HG03460 (cell line): ENCODE measurements at regions not wholly inside any gene's neighbourhood (a gene's known extent, or its start where the extent isn't known, plus 50 kb on each side); places are given as distances from the start of the nearest gene placed in this dataset.

ENCODE experiments used
- ATAC-seq: cut with Tn5 transposase; IDR thresholded peaks from one replicate; pipeline ENCODE4 v1.9.1; 2021; ENCODE audit not compliant: unreplicated experiment

DNA sequence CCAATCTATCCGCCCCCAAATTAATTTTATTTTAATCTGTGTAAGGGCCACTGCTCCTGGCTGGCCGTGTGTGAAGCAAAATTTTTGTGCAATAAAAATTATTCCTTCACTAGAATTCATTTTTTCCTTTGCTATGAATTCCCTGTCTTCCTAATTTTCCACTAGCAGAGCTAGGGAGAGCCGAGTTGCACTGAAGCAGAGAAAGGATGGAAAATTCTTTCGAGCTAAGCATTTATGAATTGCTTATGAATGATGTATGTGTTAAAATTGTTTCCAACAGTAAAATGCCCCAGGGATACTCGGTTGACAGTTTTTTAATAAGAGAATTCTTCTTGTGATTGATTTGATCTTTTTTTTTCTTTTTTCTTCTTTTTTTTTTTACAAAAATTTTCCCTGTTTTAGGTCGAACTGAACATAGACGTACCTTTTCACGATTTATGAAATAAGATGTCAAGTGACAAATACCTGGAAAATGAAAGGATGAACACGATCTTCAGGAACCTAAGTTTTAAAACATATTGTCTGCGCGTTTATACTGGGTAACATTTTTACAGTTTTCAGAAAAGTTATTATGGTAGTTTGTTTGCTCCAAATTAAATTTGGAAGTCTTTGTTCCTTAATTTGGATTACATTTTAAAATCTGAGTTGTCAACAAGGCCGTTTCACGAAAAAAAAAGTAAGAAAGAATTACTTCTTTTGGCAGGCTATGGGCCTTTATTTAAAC, 288.8 kb upstream of the NFE2L3 start:
- no peak for ATAC-seq

GRCh38 chr7:25863729-25864110, 288.3 kb upstream of the NFE2L3 start:
- ATAC-seq: no peak

DNA sequence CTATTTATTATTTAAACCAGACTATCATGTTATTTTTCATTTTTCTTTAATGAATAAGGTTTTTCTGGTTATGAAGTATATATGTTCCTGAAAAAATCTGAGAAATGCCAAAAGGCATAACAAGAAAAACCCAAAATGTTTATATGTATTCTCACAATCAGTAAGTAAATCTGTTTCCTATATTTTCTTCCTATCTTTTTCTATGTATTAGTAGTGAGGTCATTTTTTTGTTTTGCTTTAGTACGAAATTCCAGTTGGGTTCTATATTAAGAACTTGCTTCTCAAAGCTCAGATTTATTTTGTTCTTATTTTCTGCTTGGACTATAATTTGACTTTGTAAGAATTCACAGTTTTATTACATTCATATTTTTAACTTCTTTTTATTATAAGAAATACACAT, 287.5 kb upstream of the NFE2L3 start:
- no peak for ATAC-seq

DNA sequence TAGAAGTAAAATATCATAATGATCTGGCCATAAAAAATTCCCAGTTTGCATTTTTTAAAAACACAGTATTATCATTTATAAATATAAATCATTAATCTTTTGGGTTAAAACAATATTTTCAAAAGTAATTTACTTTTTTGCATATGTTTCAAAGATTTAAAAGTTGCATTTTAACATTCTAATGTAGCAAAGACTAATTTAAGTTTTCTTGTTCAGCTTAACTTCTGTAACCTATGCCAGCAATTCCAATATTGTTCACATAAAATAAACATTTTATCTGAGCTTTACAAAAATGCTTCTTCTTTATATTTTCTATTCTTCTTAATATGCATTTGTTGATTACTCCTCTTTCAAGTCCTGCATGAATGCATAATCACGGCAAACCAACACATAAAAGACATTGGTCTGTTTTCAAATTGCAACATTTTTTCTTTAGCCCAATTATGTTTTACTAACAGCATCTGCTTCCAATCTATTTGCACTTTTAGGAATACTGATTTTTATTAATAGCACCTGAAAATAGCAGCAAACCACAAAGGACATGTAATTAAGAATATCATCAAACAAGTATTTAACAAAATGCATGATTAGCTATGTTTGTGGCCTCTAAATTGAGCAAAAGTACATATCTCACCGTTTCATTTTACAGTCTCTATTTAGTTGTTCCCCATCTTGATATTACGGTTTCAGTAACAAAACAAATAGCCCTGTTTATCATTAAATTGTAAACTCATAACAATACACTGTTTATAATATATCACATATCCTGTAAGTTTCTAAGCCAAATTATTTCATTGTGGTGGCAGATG, 286.9 kb upstream of the NFE2L3 start:
- ATAC-seq: no peak

DNA sequence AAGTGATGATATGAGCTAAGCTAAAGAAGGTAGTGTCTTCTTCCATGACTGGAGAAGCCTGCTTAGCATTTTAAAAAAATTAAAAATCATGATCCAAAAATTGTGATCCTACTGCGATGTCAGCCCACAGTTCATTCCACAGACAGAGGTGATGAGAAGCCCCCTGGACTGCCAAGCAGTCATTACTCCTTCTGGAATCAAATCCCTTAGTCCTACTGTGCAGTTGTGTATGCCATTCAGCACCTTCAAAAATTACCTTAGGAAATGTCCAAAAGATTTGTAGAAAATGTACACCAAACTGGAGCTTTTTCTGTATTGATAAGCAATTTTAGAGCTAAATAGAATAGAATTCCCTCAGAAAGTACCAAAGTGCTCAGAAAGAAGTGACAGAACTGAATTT, 283.5 kb upstream of the NFE2L3 start:
- no peak for ATAC-seq

GRCh38 chr7:25870574-25870973, 281.4 kb upstream of the NFE2L3 start:
- ATAC-seq: no peak

GRCh38 chr7:25876092-25876491, 275.9 kb upstream of the NFE2L3 start:
- ATAC-seq: no peak

- ATAC-seq: peak; percentile 84
These were observed 273.9 kb upstream of the NFE2L3 start for GRCh38 chr7:25877802-25878789.

DNA sequence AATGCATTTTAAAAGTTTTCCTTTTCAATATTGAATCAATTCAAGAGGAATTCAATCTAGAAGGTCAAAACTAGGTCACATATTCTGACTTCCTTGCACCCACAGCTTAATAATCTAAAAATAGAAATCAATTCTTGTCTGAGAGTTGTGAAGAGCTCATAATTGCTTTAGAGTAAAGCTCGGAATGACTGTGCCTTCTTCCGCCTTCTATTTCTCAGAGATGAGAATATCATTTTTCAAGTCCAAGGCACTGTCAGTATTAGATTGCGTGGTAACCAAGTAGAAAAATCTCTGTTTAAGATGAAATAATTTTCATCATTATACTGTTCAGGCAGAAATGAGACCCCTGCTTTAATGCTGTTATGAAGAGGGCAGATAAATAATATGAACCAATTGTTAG, 272.2 kb upstream of the NFE2L3 start:
- no peak for ATAC-seq

DNA sequence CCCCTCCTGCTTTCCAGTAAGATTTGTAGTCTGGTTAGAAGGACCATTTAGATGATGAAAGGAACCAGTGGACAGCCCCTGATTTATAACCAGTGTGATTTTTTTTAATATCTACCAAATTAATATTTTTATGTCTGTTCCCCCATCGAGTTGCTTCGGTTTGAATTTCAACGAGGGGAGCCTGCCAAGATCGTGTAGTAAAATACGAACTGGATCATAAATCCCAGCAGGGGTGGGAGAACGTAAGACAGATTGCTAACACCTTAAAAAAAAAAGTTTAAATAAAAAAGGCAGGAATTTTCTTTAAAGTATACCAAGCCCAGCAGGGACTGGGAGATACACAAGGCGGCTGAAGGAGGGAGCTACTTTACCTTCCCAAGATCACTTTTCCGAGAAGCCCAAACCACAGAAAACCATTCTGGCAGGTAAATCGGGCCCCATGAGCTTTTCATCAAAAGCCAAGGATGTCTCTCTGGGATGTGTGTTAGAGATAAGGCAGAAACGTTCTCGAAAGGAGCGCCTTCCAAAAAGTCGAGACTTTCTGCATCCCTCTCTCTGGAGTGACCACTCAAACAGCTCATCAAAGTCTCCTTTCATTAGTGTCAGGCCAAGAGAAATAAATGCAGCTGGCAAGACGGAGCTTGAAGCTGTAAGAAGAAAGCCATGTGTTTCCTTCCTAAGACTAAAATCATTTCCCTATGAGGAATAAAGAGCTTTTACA, 270.5 kb upstream of the NFE2L3 start:
- no peak for ATAC-seq

DNA sequence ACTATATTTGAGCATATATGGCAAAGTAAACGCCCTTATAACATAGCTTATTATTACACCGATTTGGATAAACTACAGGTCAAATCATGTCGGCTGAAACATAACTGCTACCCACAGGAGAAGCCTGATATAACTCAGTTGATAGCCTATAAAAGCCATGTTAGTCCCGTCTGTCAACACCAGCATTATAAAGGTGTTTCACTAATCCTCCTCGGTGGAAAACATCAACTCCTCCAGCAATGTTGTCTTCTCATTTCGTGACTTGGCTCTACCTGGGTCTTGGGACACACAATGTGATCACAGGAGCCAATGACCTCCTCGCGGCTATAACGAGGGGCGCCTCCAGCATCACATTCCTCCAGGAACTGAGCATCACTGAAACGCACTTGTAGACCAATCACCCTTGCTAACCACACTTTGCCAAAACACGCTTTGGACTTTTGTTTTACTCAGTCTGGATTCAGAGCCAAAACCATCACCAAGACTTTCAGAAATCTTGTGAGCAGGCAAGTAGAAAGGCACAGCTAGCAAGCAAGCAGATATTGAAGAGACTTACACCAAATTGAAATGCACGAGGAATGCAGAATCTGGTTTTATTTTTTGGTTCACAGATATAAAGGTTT, 269.7 kb upstream of the NFE2L3 start:
- ATAC-seq: no peak

- ATAC-seq: no peak
These were observed 267.7 kb upstream of the NFE2L3 start for GRCh38 chr7:25884265-25884828.

- no peak for ATAC-seq
These were observed 266.9 kb upstream of the NFE2L3 start for GRCh38 chr7:25885057-25885576.

- ATAC-seq: no peak
These were observed 265.4 kb upstream of the NFE2L3 start for GRCh38 chr7:25886387-25887240.

GRCh38 chr7:25887266-25887665, 264.7 kb upstream of the NFE2L3 start:
- no peak for ATAC-seq

- no peak for ATAC-seq
These were observed 264.0 kb upstream of the NFE2L3 start for GRCh38 chr7:25887795-25888559.

- ATAC-seq: no peak
These were observed 262.2 kb upstream of the NFE2L3 start for GRCh38 chr7:25889765-25890164.

DNA sequence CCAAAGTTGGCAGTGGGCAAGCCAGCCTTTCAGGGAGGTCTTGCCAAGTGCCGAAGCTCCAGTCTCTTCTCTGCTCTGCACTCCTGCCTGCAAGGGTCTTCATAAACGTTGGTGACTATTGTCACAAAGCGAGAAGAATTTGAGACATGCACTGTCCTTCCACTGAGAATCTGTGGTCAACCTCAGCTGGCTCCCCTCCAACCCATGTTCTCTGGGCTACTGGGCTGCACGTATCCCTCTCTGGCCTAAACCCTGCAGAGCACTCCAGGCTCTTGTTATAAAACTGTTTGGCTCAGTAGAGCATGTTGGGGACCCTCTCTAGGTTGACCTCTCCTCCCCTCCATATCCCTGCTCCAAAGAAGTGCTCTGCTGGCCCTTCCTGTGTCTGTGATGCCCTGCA, 260.4 kb upstream of the NFE2L3 start:
- no peak for ATAC-seq
